NCI-H446 (cell line): ENCODE measurements at regions not wholly inside any gene's neighbourhood (a gene's known extent, or its start where the extent isn't known, plus 50 kb on each side); places are given as distances from the start of the nearest gene placed in this dataset.

Experiments used
- DNase-seq, 2 experiments: peaks; one replicate each; lab custom pipeline; 2025; lab: John Stamatoyannopoulos, UW

- DNase-seq, result no peak
These were observed 153.0 kb downstream of the BBOX1 start for GRCh38 chr11:27193434-27194225.

DNA sequence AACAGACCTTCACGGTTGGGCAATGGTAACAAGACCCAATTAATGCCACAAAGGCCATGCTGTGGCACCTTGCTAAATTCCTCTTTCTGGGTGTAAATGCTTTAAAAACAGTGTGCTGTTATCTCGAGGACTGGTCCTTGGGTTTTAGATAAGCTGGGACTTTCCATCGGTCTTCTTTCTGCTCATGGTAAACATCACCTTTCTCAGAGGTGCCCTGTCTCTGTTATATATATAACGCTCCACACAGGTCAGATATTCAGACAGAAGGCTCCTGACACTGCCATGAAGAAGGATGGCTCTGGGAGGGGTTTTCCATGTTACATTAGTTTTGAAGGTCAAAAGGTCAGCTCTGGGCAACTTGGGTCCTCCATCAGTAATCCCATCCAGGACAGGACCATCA is 151.6 kb downstream of the BBOX1 start:
- no peak for DNase-seq

- DNase-seq, result no peak
These were observed 151.0 kb downstream of the BBOX1 start for GRCh38 chr11:27191639-27192038.

- DNase-seq, result no peak
These were observed 148.1 kb downstream of the BBOX1 start for GRCh38 chr11:27188696-27189095.

GRCh38 chr11:27187848-27188621 is 147.4 kb downstream of the BBOX1 start:
- no peak for DNase-seq

- no peak for DNase-seq
These were observed 146.6 kb downstream of the BBOX1 start for GRCh38 chr11:27187075-27187847.

GRCh38 chr11:27186580-27186979 is 146.0 kb downstream of the BBOX1 start:
- DNase-seq, result no peak

GRCh38 chr11:27184458-27185312 is 144.1 kb downstream of the BBOX1 start:
- DNase-seq, result no peak

DNA sequence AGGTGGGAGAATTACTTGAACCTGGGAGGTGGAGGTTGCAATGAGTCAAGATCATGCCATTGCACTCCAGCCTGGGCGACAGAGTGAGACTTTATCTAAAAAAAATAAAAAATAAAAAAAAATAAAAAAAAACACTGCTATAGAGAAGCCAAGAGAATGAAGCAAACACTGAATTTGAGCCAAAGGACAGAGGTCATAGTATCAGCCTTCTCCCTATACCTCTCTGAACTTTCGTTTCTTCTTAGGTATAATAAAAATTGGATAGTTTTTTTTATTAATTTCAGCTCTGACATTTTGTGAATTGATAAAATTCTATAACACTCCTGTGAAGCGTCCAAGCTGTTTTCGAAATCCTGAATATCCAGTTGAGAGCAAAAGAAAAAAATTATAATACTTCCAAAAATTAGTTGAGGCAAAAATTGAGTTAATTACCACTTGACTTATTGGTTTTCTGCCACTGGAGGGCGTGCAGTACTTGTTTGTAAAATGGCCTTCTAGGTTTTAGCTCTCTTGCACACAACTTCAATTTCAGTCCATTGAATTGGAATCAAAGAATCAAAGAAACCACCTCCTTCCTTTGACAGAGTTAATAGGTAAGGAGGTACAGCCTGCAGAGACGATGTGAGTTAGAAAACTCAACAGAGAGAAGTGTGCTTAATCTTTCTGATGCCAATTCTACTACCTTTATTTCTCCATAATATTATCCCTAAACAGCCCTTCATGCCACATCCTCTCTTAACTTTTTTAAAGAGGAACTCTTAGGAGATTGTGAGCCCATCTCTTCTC is 143.2 kb downstream of the BBOX1 start:
- peak; percentile 52 to 78 for DNase-seq

- peak; percentile 81 to 90 for DNase-seq
These were observed 138.7 kb downstream of the BBOX1 start for GRCh38 chr11:27179334-27179733.

DNA sequence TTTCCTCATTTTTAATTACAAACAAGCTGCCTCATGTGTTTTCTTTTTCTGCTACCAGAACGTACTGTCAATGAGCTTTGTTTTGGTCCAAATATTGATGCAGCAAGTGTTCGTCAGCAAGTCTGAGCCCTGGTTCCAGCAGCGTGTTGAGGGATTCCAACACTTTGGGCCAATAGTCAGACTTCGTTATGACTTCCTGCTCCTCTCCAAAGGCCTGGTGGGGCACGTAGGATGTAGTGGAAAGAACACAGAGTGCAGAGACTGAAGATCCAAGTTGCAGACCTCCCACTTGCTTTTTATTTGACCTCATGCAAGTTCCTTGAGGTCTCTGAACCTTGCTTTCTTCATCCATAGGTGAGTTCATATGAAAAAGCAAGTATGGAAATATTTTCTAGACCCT is 138.2 kb downstream of the BBOX1 start:
- DNase-seq, result no peak
